ENCODE measurements at regions not wholly inside any gene's neighbourhood (a gene's known extent, or its start where the extent isn't known, plus 50 kb on each side); places are given as distances from the start of the nearest gene placed in this dataset.

DNA sequence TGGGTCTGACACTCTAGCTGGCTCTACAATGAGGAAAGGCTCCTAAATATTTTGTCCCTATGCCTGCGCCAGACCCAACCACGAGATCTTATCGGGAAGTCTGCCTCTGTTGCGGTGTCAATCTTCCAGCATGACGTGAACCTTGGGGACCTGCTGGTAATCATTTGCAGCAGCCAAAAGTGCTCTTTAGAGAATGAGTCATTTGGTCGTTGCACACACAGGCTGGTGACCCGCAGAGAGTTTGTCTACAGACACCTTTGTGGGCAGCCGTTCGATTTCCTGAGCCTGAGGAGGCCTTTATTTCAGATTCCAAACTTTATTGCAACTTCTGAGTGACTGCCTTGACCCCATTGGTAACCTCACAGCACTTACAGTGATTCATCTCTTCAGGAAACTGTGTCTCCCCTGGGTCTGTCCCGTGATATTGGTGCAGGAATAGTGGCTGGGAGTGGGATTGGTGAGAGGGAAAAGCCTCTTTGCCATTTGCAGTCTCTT, 326.1 kb downstream of the NSG2 start:
- no peaks in the 10 kb centered on the region for H3K9me3 ChIP-seq
- peaks cover 0 to 6% (median 0%) of the 10 kb centered on the region in 7 donors for H3K27me3 ChIP-seq (replicated peaks in 1 of 7)
- DNase-seq, result no peak
- no peak overlapping the region for H3K27ac ChIP-seq
- no peaks in the 10 kb centered on the region for H3K4me1 ChIP-seq
- TF ChIP-seq POLR2A (IDR thresholded peaks at IDR 0.05), result no peak
- no peaks in the 10 kb centered on the region for H3K36me3 ChIP-seq
- H3K4me3 ChIP-seq, result no peak overlapping the region
- intact Hi-C loops (cut with DNase I; ENCODE audit: low total_unique reads), result no loop called here
- 30 to 45% (median 37%) methylated on average over 8 to 10 of the region's 10 CpGs for WGBS, 5 donors

DNA sequence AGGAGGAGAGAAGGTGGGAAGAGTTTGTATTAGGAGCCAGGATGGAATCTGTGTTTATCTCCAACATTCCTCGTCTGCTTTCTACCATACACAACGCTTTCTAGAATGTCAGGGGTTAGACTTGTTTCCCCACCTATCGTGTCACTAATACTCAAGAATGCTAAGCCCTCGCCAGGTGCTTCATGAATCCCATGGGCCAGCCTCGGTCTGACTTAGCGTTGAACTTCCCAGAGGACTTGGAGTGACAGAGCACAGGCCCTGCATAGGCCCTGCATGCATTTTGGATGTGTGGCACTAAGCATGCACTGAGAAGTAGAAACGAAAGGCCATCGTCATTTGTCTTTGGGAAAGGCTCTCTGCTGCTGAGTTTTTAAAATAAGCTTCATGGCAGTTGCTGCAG, 328.7 kb downstream of the NSG2 start:
- no peak for TF ChIP-seq POLR2A (IDR thresholded peaks at IDR 0.05)
- TF ChIP-seq, protein P1, sequence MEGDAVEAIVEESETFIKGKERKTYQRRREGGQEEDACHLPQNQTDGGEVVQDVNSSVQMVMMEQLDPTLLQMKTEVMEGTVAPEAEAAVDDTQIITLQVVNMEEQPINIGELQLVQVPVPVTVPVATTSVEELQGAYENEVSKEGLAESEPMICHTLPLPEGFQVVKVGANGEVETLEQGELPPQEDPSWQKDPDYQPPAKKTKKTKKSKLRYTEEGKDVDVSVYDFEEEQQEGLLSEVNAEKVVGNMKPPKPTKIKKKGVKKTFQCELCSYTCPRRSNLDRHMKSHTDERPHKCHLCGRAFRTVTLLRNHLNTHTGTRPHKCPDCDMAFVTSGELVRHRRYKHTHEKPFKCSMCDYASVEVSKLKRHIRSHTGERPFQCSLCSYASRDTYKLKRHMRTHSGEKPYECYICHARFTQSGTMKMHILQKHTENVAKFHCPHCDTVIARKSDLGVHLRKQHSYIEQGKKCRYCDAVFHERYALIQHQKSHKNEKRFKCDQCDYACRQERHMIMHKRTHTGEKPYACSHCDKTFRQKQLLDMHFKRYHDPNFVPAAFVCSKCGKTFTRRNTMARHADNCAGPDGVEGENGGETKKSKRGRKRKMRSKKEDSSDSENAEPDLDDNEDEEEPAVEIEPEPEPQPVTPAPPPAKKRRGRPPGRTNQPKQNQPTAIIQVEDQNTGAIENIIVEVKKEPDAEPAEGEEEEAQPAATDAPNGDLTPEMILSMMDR (IDR thresholded peaks at IDR 0.05 in 8 of 11, conservative IDR thresholded peaks at IDR 0.05 in 3 of 11), result no peak
- no peak for TF ChIP-seq POLR2AphosphoS5 (IDR thresholded peaks at IDR 0.05)
- intact Hi-C loops (cut with DNase I; ENCODE audit: low total_unique reads), result no loop called here
- H3K4me3 ChIP-seq, result no peak overlapping the region
- no peak for DNase-seq
- no peaks in the 10 kb centered on the region for H3K36me3 ChIP-seq
- peaks cover 0 to 6% (median 0%) of the 10 kb centered on the region in 7 donors for H3K27me3 ChIP-seq (replicated peaks in 1 of 7)
- peaks cover 0 to 6% (median 0%) of the 10 kb centered on the region in 8 donors for H3K9me3 ChIP-seq
- no peaks in the 10 kb centered on the region for H3K4me1 ChIP-seq
- H3K27ac ChIP-seq, result no peak overlapping the region
- WGBS, 5 donors, result 79 to 88% (median 81%) methylated on average over 8 of the region's 8 CpGs

DNA sequence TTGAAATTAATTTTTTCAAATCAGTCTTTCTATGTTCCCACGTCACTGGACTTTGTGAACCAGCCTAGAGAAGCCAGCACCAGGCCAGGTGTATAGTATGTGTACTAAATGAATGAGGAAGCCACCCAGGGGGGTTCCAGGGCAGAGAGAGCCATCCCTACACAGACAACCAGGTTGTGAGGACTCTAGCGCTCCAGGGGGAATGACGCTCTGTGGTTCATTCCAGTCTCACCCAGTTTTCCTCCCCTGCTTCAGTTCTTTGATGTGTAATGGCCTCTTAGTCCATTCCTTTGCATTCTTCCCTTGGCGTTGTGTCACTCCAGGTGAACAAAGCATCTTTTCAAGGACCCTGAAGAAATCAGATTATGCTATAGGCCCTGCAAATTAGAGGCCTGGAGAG, 330.6 kb downstream of the NSG2 start:
- no peak for TF ChIP-seq POLR2AphosphoS5 (IDR thresholded peaks at IDR 0.05)
- TF ChIP-seq, protein P1 (IDR thresholded peaks at IDR 0.05 in 8 of 11, conservative IDR thresholded peaks at IDR 0.05 in 3 of 11), result no peak
- no peak for DNase-seq
- WGBS, 5 donors, result 69 to 87% (median 76%) methylated on average over 4 of the region's 4 CpGs
- Histone ChIP-seq H3K4me1 (no peaks in the 10 kb centered on the region), H3K36me3 (no peaks in the 10 kb centered on the region), H3K9me3 (peaks cover 0 to 6% (median 0%) of the 10 kb centered on the region in 8 donors), H3K4me3 (no peak overlapping the region), H3K27ac (no peak overlapping the region), H3K27me3 (replicated peaks in 1 of 7) (peaks cover 0 to under 1% (median 0%) of the 10 kb centered on the region in 7 donors)
- intact Hi-C loops (cut with DNase I; ENCODE audit: low total_unique reads), result no loop called here

DNA sequence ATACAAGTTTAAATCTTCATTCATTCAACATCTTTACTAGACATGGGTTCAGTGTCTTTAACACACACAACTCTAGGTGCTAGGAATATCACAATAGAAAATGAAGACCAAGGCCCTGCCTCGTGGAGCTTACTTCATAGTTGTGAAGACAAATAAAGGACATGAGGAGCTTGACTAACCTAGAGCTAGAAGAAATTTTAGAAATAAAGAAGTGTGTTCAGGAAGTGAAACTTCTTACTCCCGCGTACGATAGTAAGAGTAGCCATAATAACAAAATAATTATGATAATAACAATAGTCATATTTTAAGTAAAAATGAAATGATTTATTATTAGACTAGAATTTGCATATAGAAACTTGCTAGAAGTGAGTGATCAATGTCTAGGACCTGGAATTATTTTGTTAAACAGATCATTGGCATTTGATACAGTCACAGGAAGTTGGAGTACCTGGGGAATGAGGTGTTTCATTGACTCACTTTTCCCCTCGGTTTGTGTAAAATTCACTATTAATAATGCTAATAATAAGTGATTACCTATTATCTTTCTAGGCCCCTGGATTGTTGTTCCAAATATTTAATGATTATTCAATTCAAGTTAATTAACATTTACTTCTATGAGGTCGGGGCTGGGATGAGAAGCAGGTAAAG, 331.3 kb downstream of the NSG2 start:
- TF ChIP-seq POLR2AphosphoS5 (IDR thresholded peaks at IDR 0.05), result no peak
- TF ChIP-seq POLR2A (IDR thresholded peaks at IDR 0.05), result no peak
- TF ChIP-seq, protein P1 (IDR thresholded peaks at IDR 0.05 in 8 of 11, conservative IDR thresholded peaks at IDR 0.05 in 3 of 11), result no peak
- H3K9me3 ChIP-seq, result peaks cover 0 to 6% (median 0%) of the 10 kb centered on the region in 8 donors
- no peak overlapping the region for H3K27ac ChIP-seq
- no peaks in the 10 kb centered on the region for H3K36me3 ChIP-seq
- H3K4me3 ChIP-seq, result no peak overlapping the region
- H3K4me1 ChIP-seq, result no peaks in the 10 kb centered on the region
- H3K27me3 ChIP-seq (replicated peaks in 1 of 7), result no peaks in the 10 kb centered on the region
- DNase-seq, result no peak
- 58 to 86% (median 79%) methylated on average over 6 of the region's 6 CpGs for WGBS, 5 donors
- intact Hi-C loops (cut with DNase I; ENCODE audit: low total_unique reads), result no loop called here
